B cell (primary cell): ENCODE measurements at regions not wholly inside any gene's neighbourhood (a gene's known extent, or its start where the extent isn't known, plus 50 kb on each side); places are given as distances from the start of the nearest gene placed in this dataset.

ENCODE experiments used
- ATAC-seq: fragments of 200-7000 bp; cut with Tn5 transposase; one replicate; pipeline ENCODE4 v1.10.0; 2021; ENCODE audit warnings: low read depth, mild to moderate bottlenecking, moderate number of reproducible peaks, moderate library complexity
- CTCF ChIA-PET: fragments of 350-600 bp; sonication (Branson Sonifier 250); formaldehyde crosslinking; loops from one replicate; lab custom pipeline; 2021; ENCODE audit warnings: antibody characterized with exemption, inconsistent platforms; lab: Charles Lee
- POLR2A ChIA-PET: fragments of 350-600 bp; sonication (Branson Sonifier 250); formaldehyde crosslinking; loops from one replicate; lab custom pipeline; 2021; ENCODE audit warnings: antibody characterized with exemption; lab: Charles Lee
- DNase-seq: peaks from one replicate; pipeline ENCODE4 v3.0.0; 2013
- H2AFZ ChIP-seq: 2 replicates; pipeline ENCODE4 v1.6.1; 2012; ENCODE audit warnings: mild to moderate bottlenecking, low read depth, low read length; ENCODE audit not compliant: insufficient read depth, poor library complexity, severe bottlenecking
- H3K27ac ChIP-seq, 2 donors: 1 replicate in 1 of 2; 2 replicates in 1 of 2; pipeline ENCODE4 v1.5.1; 2012 to 2013; ENCODE audit warnings: low read length in 2 of 2, mild to moderate bottlenecking in 2 of 2, moderate library complexity in 1 of 2
- H3K27me3 ChIP-seq, 4 experiments: fragments of 200-600 bp in 1 of 4; sonication (generic) in 1 of 4; replicated peaks in 1 of 4; 1 replicate in 2 of 4; 2 replicates in 2 of 4; pipeline versions ENCODE4 v1.6.1 to v1.7.0; 2013 to 2016; ENCODE audit warnings: low read length in 3 of 4, mild to moderate bottlenecking in 2 of 4, mixed read lengths in 1 of 4, moderate library complexity in 1 of 4; ENCODE audit not compliant: insufficient read depth in 4 of 4, control insufficient read depth in 3 of 4; ENCODE audit errors: control extremely low read depth in 1 of 4
- H3K36me3 ChIP-seq, 2 experiments: replicated peaks in 1 of 2; 1 replicate in 1 of 2; 2 replicates in 1 of 2; pipeline versions ENCODE4 v1.6.1 to v1.7.1; 2013; ENCODE audit warnings: low read length in 1 of 2; ENCODE audit not compliant: insufficient read depth in 2 of 2, control insufficient read depth in 1 of 2; ENCODE audit errors: control extremely low read depth in 1 of 2, extremely low read depth in 1 of 2
- H3K4me1 ChIP-seq, 2 donors: fragments of 200-600 bp in 1 of 2; sonication (generic) in 1 of 2; 1 replicate in 1 of 2; 2 replicates in 1 of 2; pipeline versions ENCODE4 v1.5.1 to v1.6.1; 2013 to 2017; ENCODE audit warnings: low read length in 2 of 2; ENCODE audit not compliant: control insufficient read depth in 2 of 2, insufficient read depth in 2 of 2
- H3K4me2 ChIP-seq: replicated peaks from 2 replicates; pipeline ENCODE3; 2012; ENCODE audit warnings: mild to moderate bottlenecking, low read depth, low read length; ENCODE audit not compliant: poor library complexity, severe bottlenecking
- H3K4me3 ChIP-seq, 5 experiments: fragments of 200-600 bp in 1 of 5; sonication (generic) in 1 of 5; 1 replicate in 3 of 5; 2 replicates in 2 of 5; pipeline versions ENCODE4 v1.5.1 to v1.7.0; 2011 to 2016; ENCODE audit warnings: low read length in 4 of 5, mild to moderate bottlenecking in 4 of 5, low read depth in 2 of 5, control low read depth in 1 of 5, moderate library complexity in 1 of 5; ENCODE audit not compliant: insufficient read depth in 1 of 5; ENCODE audit errors: control extremely low read depth in 1 of 5, extremely low read depth in 1 of 5
- H3K79me2 ChIP-seq: fragments of 200-600 bp; sonication (generic); one replicate; pipeline ENCODE4 v1.6.0; 2016; ENCODE audit warnings: low read length; ENCODE audit not compliant: control insufficient read depth, insufficient read depth
- H3K9ac ChIP-seq: fragments of 200-600 bp; sonication (generic); 2 replicates; pipeline ENCODE4 v1.6.1; 2017; ENCODE audit warnings: mild to moderate bottlenecking, low read length, moderate library complexity
- H3K9me3 ChIP-seq, 3 donors: one replicate each; pipeline versions ENCODE4 v1.6.1 to v1.7.1; 2013; ENCODE audit warnings: low read length in 2 of 3; ENCODE audit not compliant: control insufficient read depth in 2 of 3, insufficient read depth in 1 of 3; ENCODE audit errors: control extremely low read depth in 1 of 3
- H4K20me1 ChIP-seq: 2 replicates; pipeline ENCODE4 v1.6.0; 2012; ENCODE audit warnings: mild to moderate bottlenecking, low read length; ENCODE audit not compliant: insufficient read depth, control insufficient read depth, poor library complexity, severe bottlenecking
- H3K27ac Mint-ChIP-seq: one replicate; pipeline ENCODE4 v1.8.0; 2021; ENCODE audit warnings: mixed read lengths
- H3K27me3 Mint-ChIP-seq: one replicate; pipeline ENCODE4 v1.8.0; 2021; ENCODE audit warnings: mixed read lengths
- H3K4me1 Mint-ChIP-seq: one replicate; pipeline ENCODE4 v1.8.0; 2021; ENCODE audit warnings: mixed read lengths
- H3K4me3 Mint-ChIP-seq: one replicate; pipeline ENCODE4 v1.8.0; 2021; ENCODE audit warnings: mixed read lengths
- H3K9me3 Mint-ChIP-seq: one replicate; pipeline ENCODE4 v1.8.0; 2022; ENCODE audit warnings: mixed read lengths; ENCODE audit not compliant: insufficient read depth
- CTCF ChIP-seq: fragments of 200-600 bp; IDR thresholded peaks from one replicate; pipeline ENCODE4 v1.8.0; 2022; ENCODE audit warnings: antibody characterized with exemption, mild to moderate bottlenecking
- EZH2 ChIP-seq: IDR thresholded peaks from 2 replicates; pipeline ENCODE4 v1.6.1; 2012; ENCODE audit warnings: borderline replicate concordance, low read depth, mild to moderate bottlenecking, moderate library complexity, low read length; ENCODE audit not compliant: insufficient read depth, poor library complexity, severe bottlenecking
- WGBS: methylation state at CpG from one replicate; pipeline ENCODE4 v1.1.5; 2013; ENCODE audit warnings: missing lambda C conversion rate; ENCODE audit not compliant: insufficient coverage; 5-methylcytosine and 5-hydroxymethylcytosine counted together
- intact Hi-C: fragments of 100-400 bp; cut with micrococcal nuclease; formaldehyde crosslinking; loops from one replicate; pipeline ENCODE4 v1.10.0; 2022

GRCh38 chr7:155229548-155230168 lies 68.0 kb upstream of the INSIG1 start:
- intact Hi-C loops: no loop called here
- TF ChIP-seq CTCF (no peak), EZH2 (no peak)
- DNase-seq (no peak), ATAC-seq (no peak)
- Mint-ChIP-seq H3K9me3 (no peaks in the 10 kb centered on the region), H3K4me1 (no peaks in the 10 kb centered on the region), H3K27me3 (no peaks in the 10 kb centered on the region), H3K4me3 (no peak overlapping the region), H3K27ac (no peak overlapping the region)
- Histone ChIP-seq H3K4me2 (no peak overlapping the region), H3K27me3 (no peaks in the 10 kb centered on the region), H3K4me1 (no peaks in the 10 kb centered on the region), H3K36me3 (no peaks in the 10 kb centered on the region), H2AFZ (no peak overlapping the region), H3K9me3 (no peaks in the 10 kb centered on the region), H3K27ac (no peak overlapping the region), H3K79me2 (no peaks in the 10 kb centered on the region), H3K4me3 (no peak overlapping the region), H4K20me1 (no peaks in the 10 kb centered on the region), H3K9ac (no peak overlapping the region)
- ChIA-PET CTCF (no interaction called here), POLR2A (no interaction called here)
- WGBS: 100% methylated on average over 11 of the region's 14 CpGs

- WGBS: 90% methylated on average over 7 of the region's 11 CpGs
- no peak overlapping the region for H3K27ac Mint-ChIP-seq
Observed at GRCh38 chr7:155230169-155230593, 67.5 kb upstream of the INSIG1 start.

More at GRCh38 chr7:155230169-155230593, 67.5 kb upstream of the INSIG1 start:
- H3K4me3 ChIP-seq: no peak overlapping the region
- no peak overlapping the region for H3K27ac ChIP-seq
- no peaks in the 10 kb centered on the region for H3K79me2 ChIP-seq
- no peaks in the 10 kb centered on the region for H3K4me1 ChIP-seq
- DNase-seq (no peak), ATAC-seq (no peak)
- H3K27me3 ChIP-seq: no peaks in the 10 kb centered on the region
- H2AFZ ChIP-seq: no peak overlapping the region
- H3K4me2 ChIP-seq: no peak overlapping the region
- H3K9ac ChIP-seq: no peak overlapping the region
- H3K9me3 ChIP-seq: no peaks in the 10 kb centered on the region
- POLR2A ChIA-PET: no interaction called here
- no peaks in the 10 kb centered on the region for H3K36me3 ChIP-seq
- no peaks in the 10 kb centered on the region for H4K20me1 ChIP-seq
- CTCF ChIA-PET: no interaction called here
- Mint-ChIP-seq H3K4me1 (no peaks in the 10 kb centered on the region), H3K27me3 (no peaks in the 10 kb centered on the region), H3K9me3 (no peaks in the 10 kb centered on the region), H3K4me3 (no peak overlapping the region)
- intact Hi-C loops: no loop called here
- TF ChIP-seq CTCF (no peak), EZH2 (no peak)
